ENCODE measurements at regions not wholly inside any gene's neighbourhood (a gene's known extent, or its start where the extent isn't known, plus 50 kb on each side); places are given as distances from the start of the nearest gene placed in this dataset.

DNA sequence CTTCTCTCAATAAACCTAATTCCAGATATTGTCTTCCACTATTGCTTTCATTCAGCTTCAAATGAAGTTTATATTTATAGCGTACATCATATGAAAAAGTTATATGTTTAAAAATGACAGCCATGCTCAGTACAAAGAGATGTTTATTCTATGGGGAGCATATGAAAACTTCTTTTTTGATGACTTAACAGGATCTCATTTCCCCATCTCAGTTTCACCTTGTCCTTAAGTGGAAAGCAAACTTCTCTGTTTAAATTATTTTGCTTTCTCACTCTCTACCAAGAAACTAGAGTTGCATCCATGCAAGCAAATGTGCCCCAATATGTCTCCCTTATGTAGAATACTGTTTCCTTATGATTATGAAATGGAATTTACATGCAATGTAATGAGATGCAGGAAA is 799.5 kb upstream of the RGS18 start:
- TF ChIP-seq, protein P1, sequence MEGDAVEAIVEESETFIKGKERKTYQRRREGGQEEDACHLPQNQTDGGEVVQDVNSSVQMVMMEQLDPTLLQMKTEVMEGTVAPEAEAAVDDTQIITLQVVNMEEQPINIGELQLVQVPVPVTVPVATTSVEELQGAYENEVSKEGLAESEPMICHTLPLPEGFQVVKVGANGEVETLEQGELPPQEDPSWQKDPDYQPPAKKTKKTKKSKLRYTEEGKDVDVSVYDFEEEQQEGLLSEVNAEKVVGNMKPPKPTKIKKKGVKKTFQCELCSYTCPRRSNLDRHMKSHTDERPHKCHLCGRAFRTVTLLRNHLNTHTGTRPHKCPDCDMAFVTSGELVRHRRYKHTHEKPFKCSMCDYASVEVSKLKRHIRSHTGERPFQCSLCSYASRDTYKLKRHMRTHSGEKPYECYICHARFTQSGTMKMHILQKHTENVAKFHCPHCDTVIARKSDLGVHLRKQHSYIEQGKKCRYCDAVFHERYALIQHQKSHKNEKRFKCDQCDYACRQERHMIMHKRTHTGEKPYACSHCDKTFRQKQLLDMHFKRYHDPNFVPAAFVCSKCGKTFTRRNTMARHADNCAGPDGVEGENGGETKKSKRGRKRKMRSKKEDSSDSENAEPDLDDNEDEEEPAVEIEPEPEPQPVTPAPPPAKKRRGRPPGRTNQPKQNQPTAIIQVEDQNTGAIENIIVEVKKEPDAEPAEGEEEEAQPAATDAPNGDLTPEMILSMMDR (IDR thresholded peaks at IDR 0.05), result no peak
- TF ChIP-seq POLR2AphosphoS5 (IDR thresholded peaks at IDR 0.05), result no peak
- no peak for TF ChIP-seq POLR2A (IDR thresholded peaks at IDR 0.05)

Data from suprapubic skin (tissue), 4 donors.